Thyroid gland (tissue), 4 donors: ENCODE measurements at regions not wholly inside any gene's neighbourhood (a gene's known extent, or its start where the extent isn't known, plus 50 kb on each side); places are given as distances from the start of the nearest gene placed in this dataset.
A peak's percentile ranks its signal among the peaks of the same experiment; 100 is the strongest.

ENCODE experiments used
- DNase-seq, 2 donors: peaks; one replicate each; pipeline ENCODE4 v3.0.0-alpha.2; 2019
- H3K27ac ChIP-seq, 3 donors: fragments of 200-600 bp; sonication (generic); 1 replicate in 2 of 3; 2 replicates in 1 of 3; pipeline ENCODE4 v1.5.1; 2016 to 2019; ENCODE audit warnings: mild to moderate bottlenecking in 1 of 3, moderate library complexity in 1 of 3
- H3K27me3 ChIP-seq: fragments of 200-600 bp; sonication (generic); one replicate; pipeline ENCODE4 v1.5.1; 2019
- H3K36me3 ChIP-seq, 2 donors: fragments of 200-600 bp; sonication (generic); one replicate each; pipeline ENCODE4 v1.5.1; 2016 to 2019
- H3K4me1 ChIP-seq, 2 donors: fragments of 200-600 bp; sonication (generic); one replicate each; pipeline ENCODE4 v1.5.1; 2017 to 2019
- H3K4me3 ChIP-seq, 3 donors: fragments of 200-600 bp; sonication (generic); replicated peaks in 1 of 3; 1 replicate in 2 of 3; 2 replicates in 1 of 3; pipeline ENCODE4 v1.5.1; 2016; ENCODE audit warnings: mild to moderate bottlenecking in 1 of 3
- H3K9me3 ChIP-seq: fragments of 200-600 bp; sonication (generic); one replicate; pipeline ENCODE4 v1.5.1; 2017
- POLR2A ChIP-seq, 2 donors: fragments of 450-650 bp; IDR thresholded peaks; one replicate each; pipeline ENCODE4 v1.6.1; 2017; ENCODE audit warnings: antibody characterized with exemption in 2 of 2, mild to moderate bottlenecking in 2 of 2, moderate library complexity in 1 of 2
- WGBS, 2 donors: methylation state at CpG; one replicate each; pipeline ENCODE4 v1.1.5; 2017; 5-methylcytosine and 5-hydroxymethylcytosine counted together
- intact Hi-C: fragments of 100-400 bp; cut with DNase I; formaldehyde crosslinking; loops from one replicate; pipeline ENCODE4 v1.15.1; 2023
- TF ChIP-seq, protein P1 (sequence below), 6 experiments: fragments of 200-600 bp in 3 of 6; fragments of 450-650 bp in 3 of 6; sonication (generic) in 3 of 6; IDR thresholded peaks; one replicate each; pipeline ENCODE4 v1.5.1; 2016 to 2019; ENCODE audit warnings: antibody characterized with exemption in 6 of 6, mild to moderate bottlenecking in 2 of 6, inconsistent platforms in 1 of 6, moderate library complexity in 1 of 6

DNA sequence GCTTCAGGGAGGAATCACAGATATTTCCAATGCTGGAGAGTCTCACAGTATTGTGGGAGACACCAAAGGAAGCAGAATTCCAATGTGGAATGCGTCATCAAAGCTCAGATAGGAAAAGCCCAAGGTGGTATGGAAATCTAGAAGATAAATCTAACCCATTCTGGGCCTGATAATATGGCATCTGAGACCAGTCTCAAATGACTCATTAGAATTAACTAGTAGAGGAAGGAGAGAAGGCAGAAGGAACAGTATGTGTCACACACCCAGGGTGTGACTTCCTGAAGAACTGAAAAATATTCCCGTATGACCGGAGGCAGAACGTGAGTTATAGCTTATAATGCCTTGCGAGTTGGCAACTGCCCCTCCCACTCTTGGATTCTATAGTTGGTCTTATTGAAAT lies 499.2 kb downstream of the PLPP3 start:
- WGBS, 2 donors = 76 to 90% methylated on average over 5 of the region's 5 CpGs
- no peaks in the 10 kb centered on the region for H3K27me3 ChIP-seq
- H3K4me1 ChIP-seq = peaks cover 0 to 4% of the 10 kb centered on the region in 2 donors
- no peak for TF ChIP-seq POLR2A (IDR thresholded peaks at IDR 0.05)
- TF ChIP-seq, protein P1, sequence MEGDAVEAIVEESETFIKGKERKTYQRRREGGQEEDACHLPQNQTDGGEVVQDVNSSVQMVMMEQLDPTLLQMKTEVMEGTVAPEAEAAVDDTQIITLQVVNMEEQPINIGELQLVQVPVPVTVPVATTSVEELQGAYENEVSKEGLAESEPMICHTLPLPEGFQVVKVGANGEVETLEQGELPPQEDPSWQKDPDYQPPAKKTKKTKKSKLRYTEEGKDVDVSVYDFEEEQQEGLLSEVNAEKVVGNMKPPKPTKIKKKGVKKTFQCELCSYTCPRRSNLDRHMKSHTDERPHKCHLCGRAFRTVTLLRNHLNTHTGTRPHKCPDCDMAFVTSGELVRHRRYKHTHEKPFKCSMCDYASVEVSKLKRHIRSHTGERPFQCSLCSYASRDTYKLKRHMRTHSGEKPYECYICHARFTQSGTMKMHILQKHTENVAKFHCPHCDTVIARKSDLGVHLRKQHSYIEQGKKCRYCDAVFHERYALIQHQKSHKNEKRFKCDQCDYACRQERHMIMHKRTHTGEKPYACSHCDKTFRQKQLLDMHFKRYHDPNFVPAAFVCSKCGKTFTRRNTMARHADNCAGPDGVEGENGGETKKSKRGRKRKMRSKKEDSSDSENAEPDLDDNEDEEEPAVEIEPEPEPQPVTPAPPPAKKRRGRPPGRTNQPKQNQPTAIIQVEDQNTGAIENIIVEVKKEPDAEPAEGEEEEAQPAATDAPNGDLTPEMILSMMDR (IDR thresholded peaks at IDR 0.05) = no peak
- DNase-seq = no peak
- intact Hi-C loops = no loop called here
- no peaks in the 10 kb centered on the region for H3K36me3 ChIP-seq
- no peak overlapping the region for H3K27ac ChIP-seq
- H3K4me3 ChIP-seq = no peak overlapping the region
- H3K9me3 ChIP-seq = no peaks in the 10 kb centered on the region

DNA sequence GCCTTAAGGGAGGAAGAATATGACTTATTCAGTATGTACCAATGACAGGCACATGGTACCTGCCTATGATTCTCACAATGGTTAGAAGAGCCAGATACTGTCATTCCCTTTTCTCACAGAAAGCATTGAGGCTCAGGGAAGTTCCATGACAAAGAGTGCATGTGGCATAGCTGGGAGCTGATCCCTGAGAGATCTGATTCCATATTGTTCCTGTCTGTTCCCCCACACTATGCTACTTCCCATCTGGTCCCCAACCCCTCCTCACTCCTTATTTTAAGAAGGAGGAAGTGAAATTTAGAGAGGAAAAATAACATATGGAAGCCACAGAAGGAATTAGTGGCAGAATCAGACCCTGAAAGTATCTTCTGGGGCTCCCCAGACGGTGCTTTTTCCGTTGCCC lies 500.0 kb downstream of the PLPP3 start:
- H3K27me3 ChIP-seq = no peaks in the 10 kb centered on the region
- H3K27ac ChIP-seq = no peak overlapping the region
- H3K9me3 ChIP-seq = no peaks in the 10 kb centered on the region
- H3K4me1 ChIP-seq = peaks cover 4 to 11% of the 10 kb centered on the region in 2 donors
- no peak overlapping the region for H3K4me3 ChIP-seq
- TF ChIP-seq, protein P1 (IDR thresholded peaks at IDR 0.05) = no peak
- TF ChIP-seq POLR2A (IDR thresholded peaks at IDR 0.05) = no peak
- no peaks in the 10 kb centered on the region for H3K36me3 ChIP-seq
- no peak for DNase-seq
- intact Hi-C loops = no loop called here
- 91 to 95% methylated on average over 2 of the region's 2 CpGs for WGBS, 2 donors

DNA sequence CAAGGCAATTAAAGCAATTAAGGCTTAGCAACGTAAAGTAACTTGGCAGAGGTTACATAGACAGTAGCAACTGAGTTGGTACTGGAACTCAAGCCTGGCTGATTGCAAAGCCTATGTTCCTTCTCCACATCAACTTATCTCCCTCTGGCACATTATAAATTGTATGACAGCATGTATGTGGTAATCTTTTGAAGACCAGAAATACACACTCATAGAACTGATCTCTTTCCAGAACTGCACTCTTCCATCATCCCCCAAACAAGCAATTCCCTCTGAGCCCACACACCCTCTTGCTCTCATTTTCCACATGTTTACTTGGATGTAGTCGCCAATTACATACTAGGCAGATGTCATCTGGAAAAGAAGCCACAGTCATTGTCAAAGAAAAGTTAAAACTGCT lies 502.2 kb downstream of the PLPP3 start:
- H3K27ac ChIP-seq = no peak overlapping the region
- intact Hi-C loops = no loop called here
- no peak overlapping the region for H3K4me3 ChIP-seq
- H3K27me3 ChIP-seq = no peaks in the 10 kb centered on the region
- no peak for DNase-seq
- TF ChIP-seq, protein P1 (IDR thresholded peaks at IDR 0.05) = no peak
- TF ChIP-seq POLR2A (IDR thresholded peaks at IDR 0.05) = no peak
- no peaks in the 10 kb centered on the region for H3K36me3 ChIP-seq
- WGBS, 2 donors = 63 to 82% methylated on average over 2 of the region's 2 CpGs
- no peaks in the 10 kb centered on the region for H3K9me3 ChIP-seq
- H3K4me1 ChIP-seq = peaks cover 25 to 28% of the 10 kb centered on the region in 2 donors

GRCh38 chr1:56074007-56074651 lies 505.2 kb downstream of the PLPP3 start:
- WGBS, 2 donors = 17 to 24% methylated on average over 6 of the region's 6 CpGs
- TF ChIP-seq, protein P1 (IDR thresholded peaks at IDR 0.05) = no peak
- no peak for TF ChIP-seq POLR2A (IDR thresholded peaks at IDR 0.05)
- DNase-seq = peak; percentile 54 to 61
- no peaks in the 10 kb centered on the region for H3K9me3 ChIP-seq
- no peaks in the 10 kb centered on the region for H3K36me3 ChIP-seq
- no peak overlapping the region for H3K4me3 ChIP-seq
- H3K27ac ChIP-seq = peak overlapping the region; percentile 28 to 63 (median 60)
- H3K4me1 ChIP-seq = peaks cover 25 to 28% of the 10 kb centered on the region in 2 donors
- H3K27me3 ChIP-seq = no peaks in the 10 kb centered on the region
- intact Hi-C loops = no loop called here

- Histone ChIP-seq H3K27ac (peak overlapping the region; percentile 28 to 63 (median 60)), H3K36me3 (no peaks in the 10 kb centered on the region), H3K27me3 (no peaks in the 10 kb centered on the region), H3K4me1 (peaks cover 25 to 28% of the 10 kb centered on the region in 2 donors), H3K9me3 (no peaks in the 10 kb centered on the region), H3K4me3 (no peak overlapping the region)
- WGBS, 2 donors = 77 to 83% methylated on average over 2 of the region's 2 CpGs
- intact Hi-C loops = no loop called here
- TF ChIP-seq POLR2A (IDR thresholded peaks at IDR 0.05) = no peak
- TF ChIP-seq, protein P1 (IDR thresholded peaks at IDR 0.05) = no peak
- DNase-seq = no peak
Observed at GRCh38 chr1:56073614-56074006, 505.8 kb downstream of the PLPP3 start.
